HCT116 (cell line): ENCODE measurements at regions not wholly inside any gene's neighbourhood (a gene's known extent, or its start where the extent isn't known, plus 50 kb on each side); places are given as distances from the start of the nearest gene placed in this dataset.

Source experiments
- ATAC-seq: fragments of 200-7000 bp; cut with Tn5 transposase; 2 replicates; pipeline ENCODE4 v1.9.1; 2020; ENCODE audit warnings: mild to moderate bottlenecking, moderate library complexity
- BruUV-seq: library from RNA; stranded (reverse); fragments of 400-500 nt; replicated peaks from 2 replicates; lab custom pipeline; 2021; lab: Mats Ljungman, UMichigan
- CTCF ChIA-PET: fragments of 300-600 bp; sonication (Branson Sonifier 250); formaldehyde crosslinking; loops from one replicate; lab custom pipeline; 2021; ENCODE audit warnings: antibody characterized with exemption; lab: Charles Lee
- POLR2A ChIA-PET: fragments of 300-600, 350-600 bp; sonication (Branson Sonifier 250); formaldehyde crosslinking; loops from one replicate; lab custom pipeline; 2021; ENCODE audit warnings: antibody characterized with exemption; lab: Charles Lee
- RAD21 ChIA-PET, 2 experiments: fragments of 300-600 bp; sonication (Branson Sonifier 250); formaldehyde crosslinking; loops; one replicate each; lab custom pipeline; 2023; ENCODE audit warnings: low total read pairs in 2 of 2; ENCODE audit not compliant: uncharacterized antibody in 2 of 2, unreplicated experiment in 2 of 2, low non-redundant PET in 1 of 2; lab: Charles Lee
- DNase-seq: peaks from one replicate; pipeline ENCODE4 v3.0.0-alpha.2; 2010; ENCODE audit warnings: low read depth, low spot score
- H2AFZ ChIP-seq: fragments of 200-600 bp; shearing (Covaris generic), sonication (generic); 2 replicates; pipeline ENCODE4 v1.6.1; 2017; ENCODE audit warnings: low read depth, mixed run types, mixed read lengths, antibody characterized with exemption, low read length; ENCODE audit not compliant: poor library complexity, severe bottlenecking
- H3K27ac ChIP-seq: 2 replicates; pipeline ENCODE4 v1.5.1; 2012; ENCODE audit warnings: low read depth, low read length
- H3K27me3 ChIP-seq: fragments of 200-600 bp; sonication (generic); 2 replicates; pipeline ENCODE4 v1.6.1; 2016; ENCODE audit warnings: mixed run types, low read length, mixed read lengths; ENCODE audit not compliant: insufficient read depth
- H3K36me3 ChIP-seq, 2 experiments: fragments of 200-500 bp in 1 of 2; fragments of 200-600 bp in 1 of 2; sonication (Bioruptor generic) in 1 of 2; sonication (generic) in 1 of 2; 2 replicates each; pipeline versions ENCODE4 v1.5.1 to v1.6.1; 2014 to 2016; ENCODE audit warnings: low read length in 2 of 2, inconsistent platforms in 1 of 2, mixed read lengths in 1 of 2, mixed run types in 1 of 2; ENCODE audit not compliant: insufficient read depth in 2 of 2, control insufficient read depth in 1 of 2
- H3K4me1 ChIP-seq, 2 experiments: fragments of 200-600 bp in 1 of 2; sonication (generic) in 1 of 2; 2 replicates each; pipeline versions ENCODE4 v1.5.1 to v1.6.1; 2012 to 2017; ENCODE audit warnings: low read length in 2 of 2, inconsistent platforms in 1 of 2, mild to moderate bottlenecking in 1 of 2, mixed read lengths in 1 of 2, mixed run types in 1 of 2, moderate library complexity in 1 of 2; ENCODE audit not compliant: insufficient read depth in 2 of 2, control insufficient read depth in 1 of 2
- H3K4me2 ChIP-seq: fragments of 200-600 bp; sonication (generic); 2 replicates; pipeline ENCODE4 v1.6.1; 2017; ENCODE audit warnings: mixed run types, low read length, mixed read lengths
- H3K4me3 ChIP-seq, 2 experiments: fragments of 200-600 bp in 1 of 2; sonication (generic) in 1 of 2; replicated peaks in 1 of 2; 2 replicates each; pipeline ENCODE4 v1.5.1; 2011 to 2016; ENCODE audit warnings: low read length in 2 of 2, control low read depth in 1 of 2, low read depth in 1 of 2, mild to moderate bottlenecking in 1 of 2, mixed read lengths in 1 of 2, mixed run types in 1 of 2
- H3K79me2 ChIP-seq: fragments of 200-600 bp; sonication (generic); 2 replicates; pipeline ENCODE4 v1.6.1; 2017; ENCODE audit warnings: mild to moderate bottlenecking, mixed run types, low read length, moderate library complexity, mixed read lengths; ENCODE audit not compliant: insufficient read depth
- H3K9ac ChIP-seq: fragments of 200-600 bp; sonication (generic); 2 replicates; pipeline ENCODE4 v1.6.1; 2016; ENCODE audit warnings: low read length, mixed read lengths
- H3K9me2 ChIP-seq: fragments of 200-600 bp; sonication (generic), shearing (Covaris generic); 2 replicates; pipeline ENCODE4 v1.6.1; 2017; ENCODE audit warnings: mixed run types, mild to moderate bottlenecking, moderate library complexity; ENCODE audit not compliant: insufficient read depth
- H3K9me3 ChIP-seq, 2 experiments: fragments of 200-500 bp in 1 of 2; fragments of 200-600 bp in 1 of 2; sonication (Bioruptor generic) in 1 of 2; sonication (generic) in 1 of 2; 2 replicates each; pipeline ENCODE4 v1.6.1; 2014 to 2017; ENCODE audit warnings: low read length in 2 of 2, mixed read lengths in 2 of 2, inconsistent platforms in 1 of 2, low read depth in 1 of 2, mild to moderate bottlenecking in 1 of 2, mixed run types in 1 of 2, moderate library complexity in 1 of 2; ENCODE audit not compliant: control insufficient read depth in 1 of 2, insufficient read depth in 1 of 2
- H4K20me1 ChIP-seq: fragments of 200-600 bp; sonication (generic), shearing (Covaris generic); 2 replicates; pipeline ENCODE4 v1.6.1; 2017; ENCODE audit warnings: mixed run types, mild to moderate bottlenecking, moderate library complexity; ENCODE audit not compliant: insufficient read depth
- CEBPB ChIP-seq: IDR thresholded peaks from 2 replicates; pipeline ENCODE4 v1.6.1; 2012; ENCODE audit warnings: low read depth
- EGR1 ChIP-seq: IDR thresholded peaks from 2 replicates; pipeline ENCODE4 v1.6.1; 2012; ENCODE audit warnings: low read depth
- EZH2phosphoT487 ChIP-seq: fragments of 200-600 bp; IDR thresholded peaks from 2 replicates; pipeline ENCODE4 v1.6.1; 2018; ENCODE audit warnings: antibody characterized with exemption, borderline replicate concordance
- FOSL1 ChIP-seq: IDR thresholded peaks from 2 replicates; pipeline ENCODE4 v1.6.1; 2012; ENCODE audit warnings: low read depth
- JUND ChIP-seq: IDR thresholded peaks from 2 replicates; pipeline ENCODE4 v1.6.1; 2012
- POLR2AphosphoS5 ChIP-seq: IDR thresholded peaks from 2 replicates; pipeline ENCODE4 v1.6.1; 2011; ENCODE audit warnings: mild to moderate bottlenecking, low read depth, low read length, moderate library complexity
- SIN3A ChIP-seq: IDR thresholded peaks from 2 replicates; pipeline ENCODE4 v1.6.1; 2012; ENCODE audit warnings: low read depth
- SP1 ChIP-seq: IDR thresholded peaks from 2 replicates; pipeline ENCODE4 v1.6.1; 2012; ENCODE audit warnings: low read depth
- YY1 ChIP-seq: IDR thresholded peaks from 2 replicates; pipeline ENCODE4 v1.6.1; 2011; ENCODE audit warnings: low read length, low read depth, moderate library complexity, mild to moderate bottlenecking; ENCODE audit not compliant: insufficient replicate concordance; ENCODE audit errors: extremely low read depth
- ZNF274 ChIP-seq: fragments of 200-500 bp; sonication (Bioruptor generic); IDR thresholded peaks from 2 replicates; pipeline ENCODE4 v1.6.1; 2014; ENCODE audit warnings: mild to moderate bottlenecking, low read depth, low read length, inconsistent platforms
- intact Hi-C: fragments of 100-400 bp; cut with micrococcal nuclease; formaldehyde crosslinking; loops from 2 replicates; pipeline ENCODE4 v1.10.0; 2022
- TF ChIP-seq, protein P1 (sequence below): IDR thresholded peaks from 2 replicates; pipeline ENCODE4 v1.6.1; 2012; ENCODE audit warnings: low read depth
- TF ChIP-seq, protein P2 (sequence below), 3 experiments: fragments of 200-600 bp in 1 of 3; sonication (generic) in 1 of 3; IDR thresholded peaks in 2 of 3; conservative IDR thresholded peaks in 1 of 3; 2 replicates each; pipeline ENCODE4 v1.5.1; 2012 to 2017; ENCODE audit warnings: low read depth in 2 of 3, low read length in 2 of 3, antibody characterized with exemption in 1 of 3, borderline replicate concordance in 1 of 3, control low read depth in 1 of 3, mild to moderate bottlenecking in 1 of 3, mixed read lengths in 1 of 3, mixed run types in 1 of 3, moderate library complexity in 1 of 3; ENCODE audit not compliant: insufficient read depth in 1 of 3
- TF ChIP-seq, protein P3 (sequence below): IDR thresholded peaks from 2 replicates; pipeline ENCODE4 v1.6.1; 2011; ENCODE audit warnings: mild to moderate bottlenecking, low read length, moderate library complexity; ENCODE audit not compliant: insufficient replicate concordance; ENCODE audit errors: extremely low read depth

DNA sequence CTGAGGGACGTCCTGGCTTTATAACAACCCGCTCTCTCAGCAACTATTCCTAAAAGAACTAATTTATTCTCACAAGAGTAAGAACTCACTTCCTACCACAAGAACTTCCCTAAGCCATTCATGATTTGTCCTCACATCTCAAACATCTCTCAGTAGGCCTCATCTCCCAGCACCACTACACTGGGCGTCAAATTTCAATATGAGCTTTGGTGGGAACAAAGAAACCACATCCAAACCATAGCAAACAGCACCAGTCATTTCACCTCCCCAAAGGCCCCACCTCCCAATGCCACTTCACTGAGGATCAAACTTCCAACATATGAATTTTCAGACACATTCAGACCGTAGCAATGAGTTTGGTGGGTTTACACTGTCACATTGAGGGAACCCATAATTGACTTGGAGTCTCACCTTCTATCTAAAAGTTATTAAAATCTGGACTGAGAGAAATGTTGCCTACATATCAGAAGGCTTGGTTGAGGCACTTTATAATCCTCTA, 116.4 kb upstream of the AGBL1 start:
- no peaks in the 10 kb centered on the region for H4K20me1 ChIP-seq
- no peak overlapping the region for H3K4me3 ChIP-seq
- H3K9me2 ChIP-seq, result no peaks in the 10 kb centered on the region
- no peak for DNase-seq
- no peaks in the 10 kb centered on the region for H3K4me1 ChIP-seq
- intact Hi-C loops, result no loop called here
- H3K27me3 ChIP-seq, result peaks cover 6% of the 10 kb centered on the region
- no TSS peak for BruUV-seq
- H3K9me3 ChIP-seq, result no peaks in the 10 kb centered on the region
- TF ChIP-seq EGR1 (no peak), POLR2AphosphoS5 (no peak)
- H3K36me3 ChIP-seq, result no peaks in the 10 kb centered on the region
- H2AFZ ChIP-seq, result no peak overlapping the region
- ATAC-seq, result no peak
- no peak overlapping the region for H3K27ac ChIP-seq
- ChIA-PET RAD21 (no interaction called here), CTCF (no interaction called here), POLR2A (no interaction called here)
- H3K79me2 ChIP-seq, result no peaks in the 10 kb centered on the region
- H3K9ac ChIP-seq, result no peak overlapping the region
- H3K4me2 ChIP-seq, result no peak overlapping the region

DNA sequence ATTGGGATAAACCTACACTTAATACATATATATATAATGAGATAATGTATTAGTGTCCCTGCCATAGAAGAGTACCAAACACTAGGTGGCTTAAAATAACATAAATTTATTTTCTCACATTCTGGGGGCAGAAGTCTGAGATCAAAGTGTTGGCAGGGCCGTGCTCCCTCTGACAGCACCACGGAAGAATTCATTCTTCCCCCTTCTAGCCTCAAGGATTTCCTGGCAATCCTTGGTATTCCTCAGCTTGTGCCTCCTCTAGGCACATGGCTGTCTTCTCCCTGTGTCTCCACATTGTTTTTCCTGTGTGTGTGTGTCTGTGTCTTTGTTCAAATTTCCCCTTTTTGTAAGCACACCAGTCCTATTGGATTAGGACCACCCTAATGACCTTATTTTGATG, 115.2 kb upstream of the AGBL1 start:
- H3K27ac ChIP-seq, result no peak overlapping the region
- CTCF ChIA-PET, result no interaction called here
- H3K79me2 ChIP-seq, result no peaks in the 10 kb centered on the region
- POLR2A ChIA-PET, result no interaction called here
- no peak overlapping the region for H3K4me3 ChIP-seq
- H3K9me3 ChIP-seq, result no peaks in the 10 kb centered on the region
- no peak for DNase-seq
- ATAC-seq, result no peak
- H3K4me2 ChIP-seq, result no peak overlapping the region
- peaks cover 4% of the 10 kb centered on the region for H3K27me3 ChIP-seq
- H3K4me1 ChIP-seq, result no peaks in the 10 kb centered on the region
- TF ChIP-seq ZNF274, result no peak
- no peak for TF ChIP-seq CEBPB
- TF ChIP-seq, protein P1, sequence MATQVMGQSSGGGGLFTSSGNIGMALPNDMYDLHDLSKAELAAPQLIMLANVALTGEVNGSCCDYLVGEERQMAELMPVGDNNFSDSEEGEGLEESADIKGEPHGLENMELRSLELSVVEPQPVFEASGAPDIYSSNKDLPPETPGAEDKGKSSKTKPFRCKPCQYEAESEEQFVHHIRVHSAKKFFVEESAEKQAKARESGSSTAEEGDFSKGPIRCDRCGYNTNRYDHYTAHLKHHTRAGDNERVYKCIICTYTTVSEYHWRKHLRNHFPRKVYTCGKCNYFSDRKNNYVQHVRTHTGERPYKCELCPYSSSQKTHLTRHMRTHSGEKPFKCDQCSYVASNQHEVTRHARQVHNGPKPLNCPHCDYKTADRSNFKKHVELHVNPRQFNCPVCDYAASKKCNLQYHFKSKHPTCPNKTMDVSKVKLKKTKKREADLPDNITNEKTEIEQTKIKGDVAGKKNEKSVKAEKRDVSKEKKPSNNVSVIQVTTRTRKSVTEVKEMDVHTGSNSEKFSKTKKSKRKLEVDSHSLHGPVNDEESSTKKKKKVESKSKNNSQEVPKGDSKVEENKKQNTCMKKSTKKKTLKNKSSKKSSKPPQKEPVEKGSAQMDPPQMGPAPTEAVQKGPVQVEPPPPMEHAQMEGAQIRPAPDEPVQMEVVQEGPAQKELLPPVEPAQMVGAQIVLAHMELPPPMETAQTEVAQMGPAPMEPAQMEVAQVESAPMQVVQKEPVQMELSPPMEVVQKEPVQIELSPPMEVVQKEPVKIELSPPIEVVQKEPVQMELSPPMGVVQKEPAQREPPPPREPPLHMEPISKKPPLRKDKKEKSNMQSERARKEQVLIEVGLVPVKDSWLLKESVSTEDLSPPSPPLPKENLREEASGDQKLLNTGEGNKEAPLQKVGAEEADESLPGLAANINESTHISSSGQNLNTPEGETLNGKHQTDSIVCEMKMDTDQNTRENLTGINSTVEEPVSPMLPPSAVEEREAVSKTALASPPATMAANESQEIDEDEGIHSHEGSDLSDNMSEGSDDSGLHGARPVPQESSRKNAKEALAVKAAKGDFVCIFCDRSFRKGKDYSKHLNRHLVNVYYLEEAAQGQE, result no peak
- TF ChIP-seq, protein P2, sequence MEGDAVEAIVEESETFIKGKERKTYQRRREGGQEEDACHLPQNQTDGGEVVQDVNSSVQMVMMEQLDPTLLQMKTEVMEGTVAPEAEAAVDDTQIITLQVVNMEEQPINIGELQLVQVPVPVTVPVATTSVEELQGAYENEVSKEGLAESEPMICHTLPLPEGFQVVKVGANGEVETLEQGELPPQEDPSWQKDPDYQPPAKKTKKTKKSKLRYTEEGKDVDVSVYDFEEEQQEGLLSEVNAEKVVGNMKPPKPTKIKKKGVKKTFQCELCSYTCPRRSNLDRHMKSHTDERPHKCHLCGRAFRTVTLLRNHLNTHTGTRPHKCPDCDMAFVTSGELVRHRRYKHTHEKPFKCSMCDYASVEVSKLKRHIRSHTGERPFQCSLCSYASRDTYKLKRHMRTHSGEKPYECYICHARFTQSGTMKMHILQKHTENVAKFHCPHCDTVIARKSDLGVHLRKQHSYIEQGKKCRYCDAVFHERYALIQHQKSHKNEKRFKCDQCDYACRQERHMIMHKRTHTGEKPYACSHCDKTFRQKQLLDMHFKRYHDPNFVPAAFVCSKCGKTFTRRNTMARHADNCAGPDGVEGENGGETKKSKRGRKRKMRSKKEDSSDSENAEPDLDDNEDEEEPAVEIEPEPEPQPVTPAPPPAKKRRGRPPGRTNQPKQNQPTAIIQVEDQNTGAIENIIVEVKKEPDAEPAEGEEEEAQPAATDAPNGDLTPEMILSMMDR (IDR thresholded peaks at IDR 0.05 in 2 of 3, conservative IDR thresholded peaks at IDR 0.05 in 1 of 3; ENCODE audit: borderline replicate concordance in 1 of 3, insufficient read depth in 1 of 3, low read depth in 2 of 3, low read length in 2 of 3), result no peak
- TF ChIP-seq JUND, result no peak
- no peak for TF ChIP-seq SP1
- no peak for TF ChIP-seq POLR2AphosphoS5
- TF ChIP-seq YY1, result no peak
- TF ChIP-seq EZH2phosphoT487, result no peak
- no peak for TF ChIP-seq FOSL1
- no peak for TF ChIP-seq EGR1
- TF ChIP-seq, protein P3, sequence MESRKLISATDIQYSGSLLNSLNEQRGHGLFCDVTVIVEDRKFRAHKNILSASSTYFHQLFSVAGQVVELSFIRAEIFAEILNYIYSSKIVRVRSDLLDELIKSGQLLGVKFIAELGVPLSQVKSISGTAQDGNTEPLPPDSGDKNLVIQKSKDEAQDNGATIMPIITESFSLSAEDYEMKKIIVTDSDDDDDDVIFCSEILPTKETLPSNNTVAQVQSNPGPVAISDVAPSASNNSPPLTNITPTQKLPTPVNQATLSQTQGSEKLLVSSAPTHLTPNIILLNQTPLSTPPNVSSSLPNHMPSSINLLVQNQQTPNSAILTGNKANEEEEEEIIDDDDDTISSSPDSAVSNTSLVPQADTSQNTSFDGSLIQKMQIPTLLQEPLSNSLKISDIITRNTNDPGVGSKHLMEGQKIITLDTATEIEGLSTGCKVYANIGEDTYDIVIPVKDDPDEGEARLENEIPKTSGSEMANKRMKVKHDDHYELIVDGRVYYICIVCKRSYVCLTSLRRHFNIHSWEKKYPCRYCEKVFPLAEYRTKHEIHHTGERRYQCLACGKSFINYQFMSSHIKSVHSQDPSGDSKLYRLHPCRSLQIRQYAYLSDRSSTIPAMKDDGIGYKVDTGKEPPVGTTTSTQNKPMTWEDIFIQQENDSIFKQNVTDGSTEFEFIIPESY, result no peak
- no peak for TF ChIP-seq SIN3A
- no peak overlapping the region for H3K9ac ChIP-seq
- no peaks in the 10 kb centered on the region for H3K36me3 ChIP-seq
- H4K20me1 ChIP-seq, result no peaks in the 10 kb centered on the region
- intact Hi-C loops, result no loop called here
- no peak overlapping the region for H2AFZ ChIP-seq
- no peaks in the 10 kb centered on the region for H3K9me2 ChIP-seq
- no TSS peak for BruUV-seq
- RAD21 ChIA-PET, result no interaction called here
